Glutamatergic neuron (in vitro differentiated cells): ENCODE measurements at regions not wholly inside any gene's neighbourhood (a gene's known extent, or its start where the extent isn't known, plus 50 kb on each side); places are given as distances from the start of the nearest gene placed in this dataset.

ENCODE experiments used
- DNase-seq: peaks from one replicate; pipeline ENCODE4 v3.0.0; 2022
- H3K27ac Mint-ChIP-seq: one replicate; pipeline ENCODE4 v1.8.0; 2020; ENCODE audit warnings: mild to moderate bottlenecking, mixed read lengths, inconsistent platforms; ENCODE audit not compliant: unreplicated experiment
- H3K27me3 Mint-ChIP-seq: one replicate; pipeline ENCODE4 v1.8.0; 2020; ENCODE audit warnings: mild to moderate bottlenecking, moderate library complexity, mixed read lengths, inconsistent platforms; ENCODE audit not compliant: unreplicated experiment
- H3K36me3 Mint-ChIP-seq: one replicate; pipeline ENCODE4 v1.8.0; 2020; ENCODE audit warnings: mild to moderate bottlenecking, mixed read lengths, inconsistent platforms; ENCODE audit not compliant: unreplicated experiment
- H3K4me1 Mint-ChIP-seq: one replicate; pipeline ENCODE4 v1.8.0; 2020; ENCODE audit warnings: mild to moderate bottlenecking, low read depth, mixed read lengths, inconsistent platforms; ENCODE audit not compliant: unreplicated experiment
- H3K4me3 Mint-ChIP-seq: one replicate; pipeline ENCODE4 v1.8.0; 2020; ENCODE audit warnings: mild to moderate bottlenecking, mixed read lengths, inconsistent platforms; ENCODE audit not compliant: unreplicated experiment
- H3K9me3 Mint-ChIP-seq: one replicate; pipeline ENCODE4 v1.8.0; 2020; ENCODE audit warnings: mild to moderate bottlenecking, moderate library complexity, mixed read lengths, inconsistent platforms; ENCODE audit not compliant: unreplicated experiment
- CTCF ChIP-seq: fragments of 200-600 bp; sonication (generic); IDR thresholded peaks from one replicate; pipeline ENCODE4 v1.5.0; 2021; ENCODE audit not compliant: partially characterized antibody, unreplicated experiment

DNA sequence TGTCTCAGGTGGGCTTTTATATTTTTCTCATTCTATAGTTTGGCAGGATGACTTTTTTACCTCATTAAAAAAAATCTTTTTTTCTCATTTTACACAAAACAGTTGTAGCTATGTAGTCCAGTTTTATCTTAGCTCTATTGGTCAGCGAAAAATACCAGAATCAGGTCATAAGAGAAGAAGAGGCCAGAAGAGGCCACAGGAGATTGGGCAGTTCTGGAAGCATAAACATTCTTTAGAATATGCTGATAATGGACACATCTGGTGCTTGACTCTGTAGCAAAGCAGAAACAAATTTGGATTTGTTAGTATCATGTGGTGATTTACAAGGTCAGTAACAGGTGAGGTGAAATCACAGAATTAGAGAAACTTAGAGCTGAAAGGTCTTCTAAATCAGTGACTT is 66.6 kb upstream of the ARHGAP24 start:
- H3K4me1 Mint-ChIP-seq = no peaks in the 10 kb centered on the region
- no peaks in the 10 kb centered on the region for H3K27me3 Mint-ChIP-seq
- no peaks in the 10 kb centered on the region for H3K36me3 Mint-ChIP-seq
- no peak overlapping the region for H3K27ac Mint-ChIP-seq
- no peak for DNase-seq
- no peak for TF ChIP-seq CTCF
- no peaks in the 10 kb centered on the region for H3K9me3 Mint-ChIP-seq
- no peak overlapping the region for H3K4me3 Mint-ChIP-seq

- no peak for DNase-seq
- H3K36me3 Mint-ChIP-seq = no peaks in the 10 kb centered on the region
- TF ChIP-seq CTCF = no peak
- H3K4me1 Mint-ChIP-seq = no peaks in the 10 kb centered on the region
- H3K27ac Mint-ChIP-seq = no peak overlapping the region
- no peak overlapping the region for H3K4me3 Mint-ChIP-seq
- H3K9me3 Mint-ChIP-seq = no peaks in the 10 kb centered on the region
- H3K27me3 Mint-ChIP-seq = no peaks in the 10 kb centered on the region
These were observed 65.7 kb upstream of the ARHGAP24 start for GRCh38 chr4:85409251-85409650.

DNA sequence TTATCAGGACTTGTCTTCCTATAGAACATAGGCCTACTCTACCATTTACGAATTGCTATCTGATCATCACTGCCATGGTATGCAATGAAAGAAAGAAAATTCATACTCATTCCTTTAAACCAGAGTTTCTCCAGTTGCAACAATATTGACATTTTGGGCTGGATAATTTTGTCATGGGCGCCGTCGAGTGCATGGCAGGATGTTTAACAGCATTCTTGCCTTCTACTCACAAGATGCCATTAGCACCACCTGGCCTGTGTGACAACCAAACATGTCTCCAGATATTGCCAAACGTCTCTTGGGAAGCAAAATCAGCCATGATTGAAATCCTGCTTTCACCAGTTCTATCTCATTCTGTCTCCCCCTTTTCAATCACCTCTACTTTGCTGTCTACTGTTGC is 63.6 kb upstream of the ARHGAP24 start:
- Mint-ChIP-seq H3K4me1 (no peaks in the 10 kb centered on the region), H3K4me3 (no peak overlapping the region), H3K9me3 (no peaks in the 10 kb centered on the region), H3K27me3 (no peaks in the 10 kb centered on the region), H3K27ac (no peak overlapping the region), H3K36me3 (no peaks in the 10 kb centered on the region)
- DNase-seq = no peak
- no peak for TF ChIP-seq CTCF

DNA sequence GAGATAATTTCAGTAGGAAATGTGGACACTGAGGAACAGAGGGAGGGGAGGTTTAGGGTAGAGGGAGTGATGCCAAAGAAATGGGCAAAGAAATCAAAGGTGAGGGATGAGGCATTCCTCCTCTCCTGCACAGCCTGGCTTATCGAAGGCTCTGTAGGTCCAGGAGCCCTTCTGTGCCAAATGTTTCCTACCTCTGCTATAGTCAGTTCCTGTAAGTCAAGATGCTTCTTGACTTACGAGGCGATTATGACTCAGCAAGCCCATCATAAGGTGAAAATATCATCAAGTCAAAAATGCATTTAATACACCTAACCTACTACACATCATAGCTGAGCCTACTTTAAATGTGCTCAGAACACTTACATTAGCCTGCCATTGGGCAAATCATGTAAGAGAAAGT is 60.0 kb upstream of the ARHGAP24 start:
- DNase-seq = no peak
- Mint-ChIP-seq H3K27me3 (peaks cover 2% of the 10 kb centered on the region), H3K4me3 (no peak overlapping the region), H3K27ac (no peak overlapping the region), H3K36me3 (no peaks in the 10 kb centered on the region), H3K4me1 (no peaks in the 10 kb centered on the region), H3K9me3 (no peaks in the 10 kb centered on the region)
- TF ChIP-seq CTCF = no peak

DNA sequence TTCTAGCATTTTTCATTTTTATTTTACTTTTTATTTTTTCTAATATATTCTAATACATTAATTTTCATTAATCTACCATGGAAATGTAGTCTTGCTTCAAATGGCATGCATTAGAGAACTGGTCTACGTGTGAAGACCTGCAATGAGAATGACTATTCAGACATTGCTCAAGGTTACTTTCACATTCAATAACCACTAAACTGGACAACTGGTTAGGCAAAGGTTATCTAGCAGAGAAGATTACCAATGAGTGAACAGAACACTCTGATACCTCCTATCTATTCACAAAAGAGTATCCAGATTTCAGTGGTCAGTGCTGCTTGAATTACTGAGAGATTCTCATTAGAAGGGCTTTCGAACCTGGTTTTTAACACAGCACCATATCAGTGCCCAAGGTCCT is 58.9 kb upstream of the ARHGAP24 start:
- no peak for DNase-seq
- peaks cover 2% of the 10 kb centered on the region for H3K27me3 Mint-ChIP-seq
- no peaks in the 10 kb centered on the region for H3K36me3 Mint-ChIP-seq
- TF ChIP-seq CTCF = no peak
- no peak overlapping the region for H3K27ac Mint-ChIP-seq
- H3K4me3 Mint-ChIP-seq = no peak overlapping the region
- H3K9me3 Mint-ChIP-seq = no peaks in the 10 kb centered on the region
- no peaks in the 10 kb centered on the region for H3K4me1 Mint-ChIP-seq
